ENCODE measurements at regions not wholly inside any gene's neighbourhood (a gene's known extent, or its start where the extent isn't known, plus 50 kb on each side); places are given as distances from the start of the nearest gene placed in this dataset.

- DNase-seq (ENCODE audit: low read depth) = no peak
Measured at GRCh38 chr7:84817016-84817415, 369.8 kb downstream of the SEMA3D start.

GRCh38 chr7:84813376-84813775 is 373.5 kb downstream of the SEMA3D start:
- DNase-seq (ENCODE audit: low read depth) = no peak

- DNase-seq (ENCODE audit: low read depth) = no peak
Measured at GRCh38 chr7:84812021-84812420, 374.8 kb downstream of the SEMA3D start.

- DNase-seq (ENCODE audit: low read depth) = no peak
Measured at GRCh38 chr7:84811362-84811761, 375.5 kb downstream of the SEMA3D start.

- DNase-seq (ENCODE audit: low read depth) = no peak
Measured at GRCh38 chr7:84809877-84810276, 377.0 kb downstream of the SEMA3D start.

GRCh38 chr7:84803979-84804378 is 382.9 kb downstream of the SEMA3D start:
- no peak for DNase-seq (ENCODE audit: low read depth)

- no peak for DNase-seq (ENCODE audit: low read depth)
Measured at GRCh38 chr7:84801396-84801795, 385.5 kb downstream of the SEMA3D start.

- DNase-seq (ENCODE audit: low read depth) = no peak
Measured at GRCh38 chr7:84800846-84801245, 386.0 kb downstream of the SEMA3D start.

GRCh38 chr7:84799106-84799505 is 387.8 kb downstream of the SEMA3D start:
- no peak for DNase-seq (ENCODE audit: low read depth)

GRCh38 chr7:84792231-84792893 is 394.5 kb downstream of the SEMA3D start:
- peak; percentile 25 for DNase-seq (ENCODE audit: low read depth)

- DNase-seq (ENCODE audit: low read depth) = peak; percentile 82
Measured at GRCh38 chr7:84790882-84791281, 396.0 kb downstream of the SEMA3D start.

GRCh38 chr7:84786073-84786472 is 400.8 kb downstream of the SEMA3D start:
- DNase-seq (ENCODE audit: low read depth) = no peak

GRCh38 chr7:84784450-84784849 is 402.4 kb downstream of the SEMA3D start:
- no peak for DNase-seq (ENCODE audit: low read depth)

- DNase-seq (ENCODE audit: low read depth) = no peak
Measured at GRCh38 chr7:84783141-84783778, 403.6 kb downstream of the SEMA3D start.

- DNase-seq (ENCODE audit: low read depth) = no peak
Measured at GRCh38 chr7:84781838-84782237, 405.0 kb downstream of the SEMA3D start.

GRCh38 chr7:84780158-84781124 is 406.4 kb downstream of the SEMA3D start:
- DNase-seq (ENCODE audit: low read depth) = no peak

GRCh38 chr7:84757761-84758160 is 429.1 kb downstream of the SEMA3D start:
- DNase-seq (ENCODE audit: low read depth) = no peak

- peak; percentile 15 for DNase-seq (ENCODE audit: low read depth)
Measured at GRCh38 chr7:84746353-84746752, 440.5 kb downstream of the SEMA3D start.

- no peak for DNase-seq (ENCODE audit: low read depth)
Measured at GRCh38 chr7:84744385-84744784, 442.5 kb downstream of the SEMA3D start.

- DNase-seq (ENCODE audit: low read depth) = no peak
Measured at GRCh38 chr7:84738583-84739150, 448.2 kb downstream of the SEMA3D start.

GRCh38 chr7:84735677-84736076 is 451.2 kb downstream of the SEMA3D start:
- DNase-seq (ENCODE audit: low read depth) = no peak

GRCh38 chr7:84735011-84735410 is 451.8 kb downstream of the SEMA3D start:
- no peak for DNase-seq (ENCODE audit: low read depth)
